ENCODE measurements at regions not wholly inside any gene's neighbourhood (a gene's known extent, or its start where the extent isn't known, plus 50 kb on each side); places are given as distances from the start of the nearest gene placed in this dataset.

DNA sequence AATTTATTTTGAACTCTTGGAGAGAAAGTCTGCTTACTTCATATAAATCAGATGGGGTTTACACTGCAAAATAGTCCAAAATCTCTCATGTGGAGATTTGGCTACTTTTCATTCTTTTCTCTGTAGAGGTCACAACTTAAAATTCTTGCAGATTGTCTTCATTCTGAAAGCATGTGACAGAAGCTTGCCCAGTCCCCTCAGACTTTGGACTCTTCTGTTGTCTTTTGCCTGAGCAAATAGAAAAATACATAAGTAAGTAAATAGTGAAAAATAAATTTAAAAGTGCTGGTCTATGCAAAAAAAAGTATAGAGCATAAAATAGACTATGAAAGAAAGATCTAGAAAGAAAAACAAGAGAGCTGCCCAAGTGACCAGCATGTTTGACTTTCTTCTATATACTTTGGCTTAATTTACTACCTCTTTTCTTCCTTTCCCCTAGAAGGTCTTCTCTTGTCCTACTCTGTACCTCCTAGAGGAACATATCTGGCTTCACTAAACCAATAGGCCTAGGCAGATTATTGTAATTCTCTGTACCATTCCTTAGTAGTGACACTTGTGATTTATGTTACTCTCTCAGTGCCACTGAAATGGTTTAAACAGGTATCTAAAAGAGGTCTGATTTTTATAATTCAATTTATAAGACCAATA is 260.9 kb downstream of the TENT5A start:
- no peak for TF ChIP-seq CTCF (IDR thresholded peaks at IDR 0.05)
- TF ChIP-seq POLR2A (IDR thresholded peaks at IDR 0.05), result no peak
- no peak for TF ChIP-seq POLR2AphosphoS5 (IDR thresholded peaks at IDR 0.05)
- TF ChIP-seq EP300 (IDR thresholded peaks at IDR 0.05; ENCODE audit: low read depth), result no peak

All from transverse colon (tissue), 4 donors.